ENCODE measurements at regions not wholly inside any gene's neighbourhood (a gene's known extent, or its start where the extent isn't known, plus 50 kb on each side); places are given as distances from the start of the nearest gene placed in this dataset.

DNA sequence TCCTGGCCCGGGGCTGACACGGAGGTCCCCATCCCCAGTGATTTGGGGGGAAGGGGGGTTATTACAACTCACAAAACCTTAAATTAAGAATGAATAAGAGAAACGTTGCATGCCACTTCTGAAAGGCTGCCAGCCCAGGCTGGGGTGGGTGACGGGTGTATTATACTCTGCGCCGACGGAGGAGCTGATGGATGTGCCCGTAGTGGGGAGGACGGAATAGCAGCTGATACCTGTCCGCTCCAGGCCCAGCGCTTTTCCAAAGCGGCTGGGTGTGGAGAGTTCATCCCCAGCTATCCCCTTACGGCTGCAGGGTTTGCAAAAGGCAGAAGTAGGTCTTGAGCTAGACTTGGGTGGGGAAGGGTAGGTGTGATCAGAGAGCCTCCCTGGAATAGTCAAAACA, 63.8 kb upstream of the CASZ1 start:
- TF ChIP-seq, protein P1, sequence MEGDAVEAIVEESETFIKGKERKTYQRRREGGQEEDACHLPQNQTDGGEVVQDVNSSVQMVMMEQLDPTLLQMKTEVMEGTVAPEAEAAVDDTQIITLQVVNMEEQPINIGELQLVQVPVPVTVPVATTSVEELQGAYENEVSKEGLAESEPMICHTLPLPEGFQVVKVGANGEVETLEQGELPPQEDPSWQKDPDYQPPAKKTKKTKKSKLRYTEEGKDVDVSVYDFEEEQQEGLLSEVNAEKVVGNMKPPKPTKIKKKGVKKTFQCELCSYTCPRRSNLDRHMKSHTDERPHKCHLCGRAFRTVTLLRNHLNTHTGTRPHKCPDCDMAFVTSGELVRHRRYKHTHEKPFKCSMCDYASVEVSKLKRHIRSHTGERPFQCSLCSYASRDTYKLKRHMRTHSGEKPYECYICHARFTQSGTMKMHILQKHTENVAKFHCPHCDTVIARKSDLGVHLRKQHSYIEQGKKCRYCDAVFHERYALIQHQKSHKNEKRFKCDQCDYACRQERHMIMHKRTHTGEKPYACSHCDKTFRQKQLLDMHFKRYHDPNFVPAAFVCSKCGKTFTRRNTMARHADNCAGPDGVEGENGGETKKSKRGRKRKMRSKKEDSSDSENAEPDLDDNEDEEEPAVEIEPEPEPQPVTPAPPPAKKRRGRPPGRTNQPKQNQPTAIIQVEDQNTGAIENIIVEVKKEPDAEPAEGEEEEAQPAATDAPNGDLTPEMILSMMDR (IDR thresholded peaks at IDR 0.05; ENCODE audit: low read depth, low read length): no peak
- TF ChIP-seq POLR2A (IDR thresholded peaks at IDR 0.05; ENCODE audit: extremely low read depth, insufficient read length): no peak
- TF ChIP-seq, protein P2, sequence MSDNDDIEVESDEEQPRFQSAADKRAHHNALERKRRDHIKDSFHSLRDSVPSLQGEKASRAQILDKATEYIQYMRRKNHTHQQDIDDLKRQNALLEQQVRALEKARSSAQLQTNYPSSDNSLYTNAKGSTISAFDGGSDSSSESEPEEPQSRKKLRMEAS (IDR thresholded peaks at IDR 0.05; ENCODE audit: low read depth, low read length): no peak

Data from NB4 (cell line).